ENCODE measurements at regions not wholly inside any gene's neighbourhood (a gene's known extent, or its start where the extent isn't known, plus 50 kb on each side); places are given as distances from the start of the nearest gene placed in this dataset.

GRCh38 chr1:67482733-67483482, 52.7 kb upstream of the SERBP1 start:
- no peak overlapping the region for H3K4me3 ChIP-seq
- TF ChIP-seq CTCF (IDR thresholded peaks at IDR 0.05) = no peak
- H3K27ac ChIP-seq = no peak overlapping the region
- DNase-seq (ENCODE audit: low spot score) = no peak

GRCh38 chr1:67484492-67484891, 54.3 kb upstream of the SERBP1 start:
- no peak for TF ChIP-seq CTCF (IDR thresholded peaks at IDR 0.05)
- H3K27ac ChIP-seq = no peak overlapping the region
- no peak overlapping the region for H3K4me3 ChIP-seq
- DNase-seq (ENCODE audit: low spot score) = no peak

- DNase-seq (ENCODE audit: low spot score) = no peak
- no peak overlapping the region for H3K4me3 ChIP-seq
- TF ChIP-seq CTCF (IDR thresholded peaks at IDR 0.05) = no peak
- H3K27ac ChIP-seq = no peak overlapping the region
Measured at GRCh38 chr1:67485046-67485811, 55.0 kb upstream of the SERBP1 start.

GRCh38 chr1:67489643-67490042, 59.4 kb upstream of the SERBP1 start:
- TF ChIP-seq CTCF (IDR thresholded peaks at IDR 0.05) = no peak
- H3K27ac ChIP-seq = no peak overlapping the region
- no peak overlapping the region for H3K4me3 ChIP-seq
- no peak for DNase-seq (ENCODE audit: low spot score)

- no peak overlapping the region for H3K4me3 ChIP-seq
- no peak for TF ChIP-seq CTCF (IDR thresholded peaks at IDR 0.05)
- no peak for DNase-seq (ENCODE audit: low spot score)
- no peak overlapping the region for H3K27ac ChIP-seq
Measured at GRCh38 chr1:67491280-67491679, 61.1 kb upstream of the SERBP1 start.

DNA sequence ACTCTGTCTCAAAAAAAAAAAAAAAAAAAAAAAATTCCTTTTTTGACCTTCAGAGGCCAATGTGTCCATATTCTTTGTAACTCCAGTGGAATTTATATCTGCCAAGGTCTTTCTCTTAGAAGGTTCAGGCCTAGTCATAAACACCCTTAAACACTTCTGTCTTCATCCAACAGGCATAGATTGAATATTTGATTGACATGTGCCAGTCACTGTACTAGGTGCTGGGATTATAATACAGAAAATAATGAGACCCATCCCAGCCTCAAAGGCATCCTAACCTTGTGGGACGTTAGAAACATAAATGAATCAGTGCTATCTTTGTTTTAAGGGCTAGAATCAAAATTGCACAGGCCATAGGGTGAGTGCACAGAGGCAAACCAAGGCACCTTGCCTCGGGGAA, 62.9 kb upstream of the SERBP1 start:
- DNase-seq (ENCODE audit: low spot score) = no peak
- no peak overlapping the region for H3K27ac ChIP-seq
- no peak overlapping the region for H3K4me3 ChIP-seq
- no peak for TF ChIP-seq CTCF (IDR thresholded peaks at IDR 0.05)

DNA sequence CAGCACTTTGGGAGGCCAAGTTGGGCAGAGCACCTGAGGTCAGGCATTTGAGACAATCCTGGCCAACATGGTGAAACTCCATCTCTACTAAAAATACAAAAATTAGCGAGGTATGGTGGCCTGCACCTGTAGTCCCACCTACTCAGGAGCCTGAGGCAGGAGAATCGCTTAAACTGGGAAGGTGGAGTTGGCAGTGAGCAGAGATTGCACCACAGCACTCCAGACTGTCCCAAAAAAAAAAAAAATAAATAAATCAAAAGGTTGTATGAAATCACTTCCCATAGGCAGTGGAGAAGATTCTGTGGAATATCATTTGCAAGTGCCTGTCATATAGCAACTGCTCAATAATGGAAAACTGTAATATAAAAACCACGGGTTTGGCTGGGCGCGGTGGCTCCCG, 65.1 kb upstream of the SERBP1 start:
- no peak overlapping the region for H3K4me3 ChIP-seq
- no peak for DNase-seq (ENCODE audit: low spot score)
- TF ChIP-seq CTCF (IDR thresholded peaks at IDR 0.05) = no peak
- H3K27ac ChIP-seq = no peak overlapping the region
